ENCODE measurements at regions not wholly inside any gene's neighbourhood (a gene's known extent, or its start where the extent isn't known, plus 50 kb on each side); places are given as distances from the start of the nearest gene placed in this dataset.

GRCh38 chr10:94080108-94080507 is 86.4 kb downstream of the PLCE1 start:
- TF ChIP-seq CTCF (IDR thresholded peaks at IDR 0.05; ENCODE audit: insufficient read depth, low read length, poor library complexity, severe bottlenecking): no peak
- no peak for TF ChIP-seq EZH2phosphoT487 (conservative IDR thresholded peaks at IDR 0.05; ENCODE audit: low read length)
